ENCODE measurements at regions not wholly inside any gene's neighbourhood (a gene's known extent, or its start where the extent isn't known, plus 50 kb on each side); places are given as distances from the start of the nearest gene placed in this dataset.

DNA sequence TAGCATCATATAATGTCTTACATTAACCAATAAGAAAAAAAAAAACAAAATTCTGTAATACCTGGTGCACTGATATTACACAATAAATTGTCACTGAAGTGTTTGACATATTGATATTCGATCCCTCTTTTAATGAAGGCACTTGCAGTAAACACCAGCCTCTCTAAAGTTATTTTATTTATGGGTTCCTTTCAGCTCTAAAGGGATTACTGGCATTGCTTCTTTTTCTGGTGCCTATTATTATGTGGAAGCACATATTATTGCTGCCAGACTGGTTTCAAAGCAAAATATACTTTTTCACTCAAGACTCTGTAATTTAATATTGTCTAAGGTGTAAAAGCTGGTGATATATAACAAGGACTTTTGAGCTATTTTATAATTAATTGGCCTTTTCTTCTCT lies 1090.5 kb downstream of the TRHDE start:
- Histone ChIP-seq H4K20me1 (ENCODE audit: insufficient read depth) (no peaks in the 10 kb centered on the region), H3K79me2 (replicated peaks; ENCODE audit: insufficient read depth, low read length) (no peaks in the 10 kb centered on the region), H3F3A (ENCODE audit: insufficient read depth, low read length, poor library complexity, severe bottlenecking) (no peaks in the 10 kb centered on the region), H3K9me2 (ENCODE audit: insufficient read depth, low read length) (no peaks in the 10 kb centered on the region), H3K9ac (ENCODE audit: low read length) (no peak overlapping the region), H2AFZ (ENCODE audit: low read depth, low read length) (no peak overlapping the region), H3K9me3 (ENCODE audit: low read length) (no peaks in the 10 kb centered on the region), H3K4me2 (ENCODE audit: low read length) (no peak overlapping the region), H3K27me3 (ENCODE audit: insufficient read depth, low read depth, low read length) (no peaks in the 10 kb centered on the region), H3K4me3 (ENCODE audit: low read length) (no peak overlapping the region), H3K27ac (ENCODE audit: low read length) (no peak overlapping the region), H3K36me3 (ENCODE audit: insufficient read depth, low read length) (no peaks in the 10 kb centered on the region)
- no peak for TF ChIP-seq TAF1 (IDR thresholded peaks at IDR 0.05; ENCODE audit: low read depth)
- TF ChIP-seq POLR2AphosphoS5 (IDR thresholded peaks at IDR 0.05): no peak
- TF ChIP-seq EP300 (conservative IDR thresholded peaks at IDR 0.05; ENCODE audit: poor library complexity, severe bottlenecking): no peak
- TF ChIP-seq RAD21 (conservative IDR thresholded peaks at IDR 0.05): no peak
- TF ChIP-seq, protein P1, sequence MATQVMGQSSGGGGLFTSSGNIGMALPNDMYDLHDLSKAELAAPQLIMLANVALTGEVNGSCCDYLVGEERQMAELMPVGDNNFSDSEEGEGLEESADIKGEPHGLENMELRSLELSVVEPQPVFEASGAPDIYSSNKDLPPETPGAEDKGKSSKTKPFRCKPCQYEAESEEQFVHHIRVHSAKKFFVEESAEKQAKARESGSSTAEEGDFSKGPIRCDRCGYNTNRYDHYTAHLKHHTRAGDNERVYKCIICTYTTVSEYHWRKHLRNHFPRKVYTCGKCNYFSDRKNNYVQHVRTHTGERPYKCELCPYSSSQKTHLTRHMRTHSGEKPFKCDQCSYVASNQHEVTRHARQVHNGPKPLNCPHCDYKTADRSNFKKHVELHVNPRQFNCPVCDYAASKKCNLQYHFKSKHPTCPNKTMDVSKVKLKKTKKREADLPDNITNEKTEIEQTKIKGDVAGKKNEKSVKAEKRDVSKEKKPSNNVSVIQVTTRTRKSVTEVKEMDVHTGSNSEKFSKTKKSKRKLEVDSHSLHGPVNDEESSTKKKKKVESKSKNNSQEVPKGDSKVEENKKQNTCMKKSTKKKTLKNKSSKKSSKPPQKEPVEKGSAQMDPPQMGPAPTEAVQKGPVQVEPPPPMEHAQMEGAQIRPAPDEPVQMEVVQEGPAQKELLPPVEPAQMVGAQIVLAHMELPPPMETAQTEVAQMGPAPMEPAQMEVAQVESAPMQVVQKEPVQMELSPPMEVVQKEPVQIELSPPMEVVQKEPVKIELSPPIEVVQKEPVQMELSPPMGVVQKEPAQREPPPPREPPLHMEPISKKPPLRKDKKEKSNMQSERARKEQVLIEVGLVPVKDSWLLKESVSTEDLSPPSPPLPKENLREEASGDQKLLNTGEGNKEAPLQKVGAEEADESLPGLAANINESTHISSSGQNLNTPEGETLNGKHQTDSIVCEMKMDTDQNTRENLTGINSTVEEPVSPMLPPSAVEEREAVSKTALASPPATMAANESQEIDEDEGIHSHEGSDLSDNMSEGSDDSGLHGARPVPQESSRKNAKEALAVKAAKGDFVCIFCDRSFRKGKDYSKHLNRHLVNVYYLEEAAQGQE (IDR thresholded peaks at IDR 0.05; ENCODE audit: borderline replicate concordance): no peak
- TF ChIP-seq, protein P2, sequence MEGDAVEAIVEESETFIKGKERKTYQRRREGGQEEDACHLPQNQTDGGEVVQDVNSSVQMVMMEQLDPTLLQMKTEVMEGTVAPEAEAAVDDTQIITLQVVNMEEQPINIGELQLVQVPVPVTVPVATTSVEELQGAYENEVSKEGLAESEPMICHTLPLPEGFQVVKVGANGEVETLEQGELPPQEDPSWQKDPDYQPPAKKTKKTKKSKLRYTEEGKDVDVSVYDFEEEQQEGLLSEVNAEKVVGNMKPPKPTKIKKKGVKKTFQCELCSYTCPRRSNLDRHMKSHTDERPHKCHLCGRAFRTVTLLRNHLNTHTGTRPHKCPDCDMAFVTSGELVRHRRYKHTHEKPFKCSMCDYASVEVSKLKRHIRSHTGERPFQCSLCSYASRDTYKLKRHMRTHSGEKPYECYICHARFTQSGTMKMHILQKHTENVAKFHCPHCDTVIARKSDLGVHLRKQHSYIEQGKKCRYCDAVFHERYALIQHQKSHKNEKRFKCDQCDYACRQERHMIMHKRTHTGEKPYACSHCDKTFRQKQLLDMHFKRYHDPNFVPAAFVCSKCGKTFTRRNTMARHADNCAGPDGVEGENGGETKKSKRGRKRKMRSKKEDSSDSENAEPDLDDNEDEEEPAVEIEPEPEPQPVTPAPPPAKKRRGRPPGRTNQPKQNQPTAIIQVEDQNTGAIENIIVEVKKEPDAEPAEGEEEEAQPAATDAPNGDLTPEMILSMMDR (IDR thresholded peaks at IDR 0.05; ENCODE audit: poor library complexity, severe bottlenecking): no peak
- TF ChIP-seq EZH2 (IDR thresholded peaks at IDR 0.05; ENCODE audit: borderline replicate concordance, insufficient read depth, low read length, poor library complexity, severe bottlenecking): no peak
- no peak for TF ChIP-seq SMC3 (conservative IDR thresholded peaks at IDR 0.05; ENCODE audit: poor library complexity)
- no peak for TF ChIP-seq MXI1 (conservative IDR thresholded peaks at IDR 0.05; ENCODE audit: poor library complexity, severe bottlenecking)

DNA sequence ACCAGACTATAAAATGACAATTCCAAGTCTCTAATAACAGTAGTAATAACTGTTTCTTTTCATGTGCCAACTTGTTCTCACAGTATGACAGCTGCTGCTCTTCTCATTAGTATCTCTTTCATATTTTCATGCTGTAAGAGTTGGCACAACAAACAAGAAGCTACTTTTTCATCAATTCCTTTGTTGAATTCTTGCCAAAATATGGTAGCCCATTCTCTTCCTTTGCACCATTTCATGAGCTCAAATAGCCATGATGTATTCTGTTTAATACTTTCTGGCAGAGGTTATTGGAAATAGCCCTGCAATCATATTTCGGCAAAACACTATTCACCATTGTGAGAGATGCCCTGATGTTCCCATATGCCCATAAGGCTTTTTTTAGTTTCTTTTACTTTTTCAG lies 1100.7 kb downstream of the TRHDE start:
- H3K27me3 ChIP-seq (ENCODE audit: insufficient read depth, low read depth, low read length): no peaks in the 10 kb centered on the region

More for the DNA sequence above, 1100.7 kb downstream of the TRHDE start:
- Histone ChIP-seq H3F3A (ENCODE audit: insufficient read depth, low read length, poor library complexity, severe bottlenecking) (no peaks in the 10 kb centered on the region), H3K4me2 (ENCODE audit: low read length) (no peak overlapping the region), H2AFZ (ENCODE audit: low read depth, low read length) (no peak overlapping the region), H3K9me2 (ENCODE audit: insufficient read depth, low read length) (no peaks in the 10 kb centered on the region), H3K27ac (ENCODE audit: low read length) (no peak overlapping the region), H3K36me3 (ENCODE audit: insufficient read depth, low read length) (no peaks in the 10 kb centered on the region), H3K79me2 (replicated peaks; ENCODE audit: insufficient read depth, low read length) (no peaks in the 10 kb centered on the region), H3K9ac (ENCODE audit: low read length) (no peak overlapping the region), H4K20me1 (ENCODE audit: insufficient read depth) (no peaks in the 10 kb centered on the region), H3K4me3 (ENCODE audit: low read length) (no peak overlapping the region), H3K9me3 (ENCODE audit: low read length) (no peaks in the 10 kb centered on the region)
- no peak for TF ChIP-seq EZH2 (IDR thresholded peaks at IDR 0.05; ENCODE audit: borderline replicate concordance, insufficient read depth, low read length, poor library complexity, severe bottlenecking)
- no peak for TF ChIP-seq TAF1 (IDR thresholded peaks at IDR 0.05; ENCODE audit: low read depth)
- TF ChIP-seq MXI1 (conservative IDR thresholded peaks at IDR 0.05; ENCODE audit: poor library complexity, severe bottlenecking): no peak
- no peak for TF ChIP-seq SMC3 (conservative IDR thresholded peaks at IDR 0.05; ENCODE audit: poor library complexity)
- TF ChIP-seq, protein P1 (IDR thresholded peaks at IDR 0.05; ENCODE audit: borderline replicate concordance): no peak
- no peak for TF ChIP-seq RAD21 (conservative IDR thresholded peaks at IDR 0.05)
- TF ChIP-seq, protein P2 (IDR thresholded peaks at IDR 0.05; ENCODE audit: poor library complexity, severe bottlenecking): no peak
- no peak for TF ChIP-seq EP300 (conservative IDR thresholded peaks at IDR 0.05; ENCODE audit: poor library complexity, severe bottlenecking)
- TF ChIP-seq POLR2AphosphoS5 (IDR thresholded peaks at IDR 0.05): no peak

Measured in neural cell (in vitro differentiated cells).